ENCODE measurements at regions not wholly inside any gene's neighbourhood (a gene's known extent, or its start where the extent isn't known, plus 50 kb on each side); places are given as distances from the start of the nearest gene placed in this dataset.
"Not testable (repeated sequence)": the region's sequence is repeated elsewhere in the genome, so short reads cannot be mapped to it uniquely, and the experiment has no call there.

DNA sequence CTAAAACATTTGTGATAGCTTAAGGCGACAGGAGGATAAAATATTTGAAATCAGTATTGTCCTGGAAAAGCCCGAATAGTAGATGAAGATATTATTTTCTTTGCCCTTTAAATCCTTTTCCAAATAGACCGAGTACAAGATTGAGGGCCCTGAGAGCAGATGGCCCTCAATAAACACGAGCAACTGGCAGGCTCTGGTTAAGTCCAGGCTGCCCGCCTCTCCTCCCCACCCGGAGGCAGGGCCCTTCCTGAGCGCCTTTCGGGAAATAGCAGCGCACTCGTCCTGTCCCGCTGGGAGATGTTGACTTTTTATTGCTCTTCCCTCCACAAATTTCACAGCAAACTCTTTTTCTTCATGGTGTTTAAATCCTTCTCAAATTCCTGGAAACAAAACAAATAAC lies 50.8 kb upstream of the MAX start:
- DNase-seq = no peak

DNA sequence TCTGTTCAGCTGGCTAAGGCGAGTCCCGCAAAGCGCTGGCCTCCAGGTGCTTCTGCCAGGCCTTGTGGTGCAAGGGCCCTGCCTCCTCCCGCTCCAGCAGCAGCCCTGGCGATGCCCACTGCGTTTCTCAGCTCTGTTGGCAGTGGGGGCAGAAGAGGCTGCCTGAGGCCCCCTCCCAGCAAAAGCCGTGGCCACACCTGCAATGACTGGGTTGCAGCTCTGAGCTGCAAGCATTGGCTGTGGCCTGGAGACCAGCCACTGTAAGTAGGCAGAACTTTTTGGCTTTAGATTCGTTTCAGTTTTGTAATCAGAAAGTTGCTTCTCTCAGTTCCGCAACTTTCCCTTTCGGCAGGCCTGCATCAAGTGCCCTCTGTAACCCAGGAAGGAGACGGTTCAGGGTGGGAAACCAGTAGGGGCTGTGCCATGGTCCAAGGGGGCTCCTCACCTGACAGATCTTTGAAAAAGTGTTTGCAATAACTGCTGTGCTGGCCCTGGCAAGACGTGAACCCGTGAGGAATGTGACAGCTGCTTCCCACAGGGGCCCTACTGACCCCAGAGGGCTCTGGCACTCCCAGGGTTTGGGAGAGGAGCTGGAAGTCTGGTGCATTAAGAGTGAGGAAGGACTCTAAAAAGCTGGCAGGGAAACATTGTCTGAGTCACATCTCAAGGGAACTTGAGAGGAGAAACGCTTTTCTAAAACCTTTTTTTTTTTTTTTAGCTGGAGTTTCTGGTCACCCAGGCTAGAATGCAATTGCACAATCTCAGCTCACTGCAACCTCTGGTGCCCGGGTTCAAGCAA lies 54.5 kb upstream of the MAX start:
- no peak for DNase-seq

DNA sequence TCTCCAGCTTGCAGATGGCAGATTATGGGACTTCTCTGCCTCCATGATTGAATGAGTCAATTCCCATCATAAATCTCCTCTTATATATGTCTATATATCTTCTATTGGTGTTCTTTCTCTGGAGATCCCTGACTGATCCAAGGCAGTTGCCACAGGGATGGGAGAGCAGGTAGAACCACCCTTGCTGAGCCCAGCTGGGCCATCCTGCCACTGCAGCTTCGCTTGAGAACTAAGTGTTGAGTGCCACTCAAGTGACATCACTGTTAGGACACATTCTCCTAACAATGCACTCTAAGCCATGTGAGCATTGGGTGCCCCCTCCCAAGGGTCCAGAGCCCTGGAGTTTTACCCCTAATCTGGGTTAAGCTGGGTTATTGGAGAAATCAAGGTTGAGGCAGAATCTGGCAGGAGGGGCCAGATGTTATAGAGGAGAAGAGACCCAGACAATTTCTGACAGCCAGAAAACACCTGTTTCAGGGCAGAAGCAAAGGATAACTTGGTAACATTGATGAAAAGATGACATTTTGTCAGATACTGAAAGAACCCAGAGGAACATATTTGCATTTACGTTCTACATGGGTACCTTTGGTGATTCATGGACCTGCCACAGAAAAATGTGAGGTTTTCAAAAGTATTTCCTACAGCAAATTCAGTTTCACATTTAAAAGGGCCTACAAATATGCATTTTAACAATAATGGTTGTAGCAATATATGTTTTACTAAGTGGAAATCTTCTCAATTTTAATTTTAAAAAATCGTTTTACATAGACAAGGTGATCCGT lies 57.2 kb upstream of the MAX start:
- DNase-seq = no peak

DNA sequence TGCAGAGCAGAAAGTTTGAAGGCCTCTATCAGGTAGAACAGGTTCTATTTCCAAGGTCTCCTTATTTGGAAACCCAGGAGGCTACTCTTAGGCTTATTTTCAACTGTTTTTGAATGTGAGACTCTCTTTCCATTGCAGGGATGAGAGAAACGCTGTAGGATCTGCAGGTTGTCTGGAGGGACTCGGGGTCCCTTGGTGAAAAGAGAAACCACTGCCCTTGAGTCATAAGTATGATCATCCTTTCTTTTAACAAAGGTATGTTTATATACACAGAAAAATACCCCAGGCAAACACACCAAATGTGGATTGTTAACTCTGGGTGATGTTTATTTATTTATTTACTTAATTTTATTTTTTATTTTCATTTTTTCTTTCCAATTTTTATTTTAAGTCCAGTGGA lies 57.8 kb upstream of the MAX start:
- DNase-seq = no peak

DNA sequence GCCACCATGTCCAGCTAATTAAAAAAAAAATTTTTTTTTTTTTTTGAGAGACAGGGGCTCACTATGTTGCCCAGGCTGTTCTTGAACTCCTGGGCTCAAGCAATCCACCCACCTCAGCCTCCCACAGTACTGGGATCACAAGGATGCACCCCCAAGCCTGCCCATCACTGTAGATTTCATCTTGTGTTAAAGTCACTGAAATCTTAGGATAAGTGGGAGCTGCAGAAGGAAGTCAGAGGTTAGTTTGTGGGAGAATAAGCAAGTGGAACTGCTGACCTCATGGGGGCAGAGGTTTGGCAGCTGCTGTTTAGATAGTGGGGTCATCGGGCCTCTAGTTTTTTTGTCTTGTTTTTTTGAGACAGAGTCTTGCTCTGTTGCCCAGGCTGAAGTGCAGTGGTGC lies 59.7 kb upstream of the MAX start:
- DNase-seq = no peak

DNA sequence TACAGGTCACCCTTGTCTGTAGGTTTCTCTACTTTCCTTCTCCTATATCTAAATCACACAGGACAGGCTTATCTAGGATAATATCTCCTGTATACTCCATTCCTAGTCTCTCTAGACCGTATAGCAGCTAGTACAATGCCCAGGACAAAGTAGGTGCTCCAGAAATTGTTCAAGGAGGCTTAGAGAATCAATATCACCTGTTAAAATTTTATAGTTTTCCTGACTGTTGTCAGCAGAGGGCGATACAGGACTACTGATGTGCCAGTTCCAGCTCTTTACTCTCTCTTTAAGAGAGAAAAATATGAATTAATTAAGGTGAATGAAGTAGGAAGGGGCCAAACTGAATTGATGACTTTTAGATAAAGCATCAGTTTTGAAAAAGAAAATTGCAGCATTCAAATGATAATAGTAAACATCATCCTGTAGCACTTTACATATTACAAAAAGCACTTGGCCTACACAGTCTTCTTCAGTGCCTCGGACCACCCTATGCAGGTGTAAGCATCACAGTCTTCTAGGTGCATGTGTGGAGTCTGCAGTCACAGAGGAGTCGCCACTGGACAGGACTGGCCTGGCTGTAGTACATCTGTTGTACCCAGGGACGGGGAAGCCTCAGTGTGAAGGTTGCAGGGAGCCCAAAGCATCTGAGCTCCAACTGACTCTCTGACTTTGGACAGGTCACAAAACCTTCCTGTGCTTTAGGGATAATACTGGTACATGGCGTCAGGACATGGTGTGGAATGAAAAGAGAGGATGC lies 61.9 kb upstream of the MAX start:
- DNase-seq = peak; percentile 12

DNA sequence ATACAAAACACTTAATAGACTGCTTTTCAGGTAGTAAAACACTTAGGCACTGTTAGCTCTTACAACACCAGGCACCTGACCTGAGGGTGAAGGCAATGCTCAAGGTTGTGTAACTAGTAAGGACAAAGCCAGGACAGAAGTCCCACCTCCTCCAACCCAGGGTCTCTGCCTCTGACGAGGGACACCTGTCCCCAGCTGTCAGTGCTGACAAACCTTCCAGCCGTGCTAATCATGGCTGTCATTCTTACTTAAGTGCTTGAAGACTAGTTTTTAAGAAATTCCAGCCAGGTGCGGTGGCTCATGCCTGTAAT lies 62.5 kb upstream of the MAX start:
- DNase-seq = no peak

DNA sequence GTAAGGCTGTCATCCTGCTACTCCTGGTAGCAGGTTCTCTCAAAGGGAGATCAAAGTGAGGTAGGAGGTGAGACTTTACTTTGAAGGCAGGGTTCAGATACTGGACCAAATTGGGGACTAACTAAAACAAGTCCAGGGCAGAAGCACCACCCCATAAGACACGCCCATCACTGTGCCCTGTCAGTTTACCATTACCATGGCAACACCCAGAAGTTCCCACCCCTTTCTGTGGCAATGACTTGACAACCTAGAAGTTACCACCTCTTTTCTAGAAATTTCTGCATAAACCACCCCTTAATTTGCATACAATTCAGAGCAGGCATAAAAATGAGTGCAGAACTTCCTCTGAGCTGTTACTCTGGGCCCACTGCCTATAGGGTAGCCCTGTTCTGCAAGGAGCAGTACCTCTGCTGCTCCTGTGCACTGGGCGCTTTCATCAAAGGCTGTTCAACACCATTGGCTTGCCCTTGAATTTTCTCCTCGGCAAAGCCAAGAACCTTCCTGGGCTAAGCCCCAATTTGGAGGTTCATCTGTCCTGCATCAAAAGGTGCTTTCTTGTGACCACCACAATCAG lies 64.8 kb upstream of the MAX start:
- no peak for DNase-seq

DNA sequence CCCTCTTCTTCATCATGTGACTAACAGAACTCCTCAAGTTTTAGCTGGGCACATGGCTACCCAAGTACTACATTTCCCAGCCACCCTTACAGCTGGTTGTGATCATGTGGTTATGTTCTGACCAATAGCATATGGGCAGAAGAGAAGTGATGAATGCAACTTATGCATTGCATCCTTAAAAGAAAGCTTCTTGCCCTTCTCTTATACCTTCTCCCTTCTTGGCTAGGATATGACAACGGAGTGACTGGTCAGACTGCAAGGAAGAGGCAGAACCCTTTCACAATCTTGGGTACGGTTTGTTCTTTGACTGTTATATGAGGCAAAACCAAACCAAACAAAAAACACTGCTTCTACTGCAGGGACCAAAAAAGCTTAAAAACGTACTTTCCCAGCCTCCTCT lies 66.5 kb upstream of the MAX start:
- DNase-seq = no peak

DNA sequence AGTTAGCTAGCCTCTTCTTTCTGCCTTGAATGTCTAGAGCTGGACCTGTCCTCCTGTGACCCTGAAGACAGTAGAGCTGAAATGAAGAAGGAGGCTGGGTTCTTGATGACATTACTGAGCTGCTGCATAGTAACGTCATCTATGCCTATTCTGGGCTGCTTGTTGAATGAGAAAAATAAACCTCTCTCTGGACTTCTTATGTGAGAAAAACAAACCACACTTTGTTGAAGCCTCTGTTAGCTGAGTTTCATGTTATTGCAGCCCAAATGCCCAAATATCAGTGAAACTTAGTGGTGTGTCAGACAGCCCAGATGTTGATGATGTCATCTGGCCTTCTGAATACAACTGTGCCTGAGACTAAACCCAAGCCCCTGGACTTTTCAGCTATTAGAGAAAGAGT lies 67.0 kb upstream of the MAX start:
- DNase-seq = no peak

DNA sequence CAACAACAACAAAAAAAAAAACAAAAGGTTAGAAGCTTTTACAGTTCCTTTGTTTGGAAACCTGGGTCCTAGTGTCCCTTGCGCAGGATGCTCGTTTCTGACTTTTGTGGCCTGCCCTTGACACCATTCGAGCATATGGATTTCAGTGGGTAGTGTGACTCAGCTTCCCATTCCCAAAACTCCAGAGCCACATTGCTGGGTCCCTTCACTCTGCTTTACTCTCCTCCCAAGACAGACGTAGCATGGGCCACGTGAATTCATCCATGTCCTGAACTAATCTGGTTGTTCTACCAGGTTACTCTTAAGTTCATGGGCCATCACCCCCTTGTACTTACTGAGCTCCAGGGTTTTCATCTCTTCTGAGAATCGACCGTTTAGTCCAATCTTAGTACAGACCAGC lies 68.0 kb upstream of the MAX start:
- DNase-seq = no peak

DNA sequence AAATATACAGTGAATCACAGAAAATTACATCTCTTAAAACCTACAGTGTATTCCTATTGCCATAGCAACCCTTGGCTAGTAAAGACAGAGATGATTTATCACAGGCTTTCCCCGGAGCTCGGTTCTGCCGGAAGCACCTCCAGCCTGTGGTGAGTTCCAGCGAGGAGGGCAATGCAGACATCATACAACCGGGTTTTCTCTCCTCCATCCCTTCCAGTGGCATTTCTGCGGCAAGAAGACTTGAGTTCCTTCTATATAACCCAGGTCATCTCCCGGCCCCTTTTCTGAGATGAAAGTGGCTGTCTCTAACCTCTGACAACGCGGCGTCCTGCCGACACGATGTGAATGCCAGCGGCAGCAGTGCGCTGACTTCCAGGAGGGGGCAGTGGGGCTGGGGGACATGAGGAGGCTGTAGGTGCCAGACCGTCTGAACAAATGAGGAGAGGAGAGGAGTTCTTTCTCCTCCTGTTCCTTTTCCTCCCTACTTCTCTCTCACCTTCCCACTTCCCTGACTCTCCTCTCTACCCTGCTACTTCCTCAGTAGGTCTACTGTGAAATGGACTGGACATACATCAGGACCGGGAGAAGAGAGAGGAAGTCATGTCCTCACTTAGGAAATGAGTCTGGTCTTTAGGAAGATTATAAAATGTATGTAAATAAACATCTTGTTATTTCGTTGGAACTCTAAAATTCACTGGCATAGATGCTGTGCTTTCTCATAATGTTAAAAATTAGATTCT lies 68.6 kb upstream of the MAX start:
- no peak for DNase-seq

DNA sequence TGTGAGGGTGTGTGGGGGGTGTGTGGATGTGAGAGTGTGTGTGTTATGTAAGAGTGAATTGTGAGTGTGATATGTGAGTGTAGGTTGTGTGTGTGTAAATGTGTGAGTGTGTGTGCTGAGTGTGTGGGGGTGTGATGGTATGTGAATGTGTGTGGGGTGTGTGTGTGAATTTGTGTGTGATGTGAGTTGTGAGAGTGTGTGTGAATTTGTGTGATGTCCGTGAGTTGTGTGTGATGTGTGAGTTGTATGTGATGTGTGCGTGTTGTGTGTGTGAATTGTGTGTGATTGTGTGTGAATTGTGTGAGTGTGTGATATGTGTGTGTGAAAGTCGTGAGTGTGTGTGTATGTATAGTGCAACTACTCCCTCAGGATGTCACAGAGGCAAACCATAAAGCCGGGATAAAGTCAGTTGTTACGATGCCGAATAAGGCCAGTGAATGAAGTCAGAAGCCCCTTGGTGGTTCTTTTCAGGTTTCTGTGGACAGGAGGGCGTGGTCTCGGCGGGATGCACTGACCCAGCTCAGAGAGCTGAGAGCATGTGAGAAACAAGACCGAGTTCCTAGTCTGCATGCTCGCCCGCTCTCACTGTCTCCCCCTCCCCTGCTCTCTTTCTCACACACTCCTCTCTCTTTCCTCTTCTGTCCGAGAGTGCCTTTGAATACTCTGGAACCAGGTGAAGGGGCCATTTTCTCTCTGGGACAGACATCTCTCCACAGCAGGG lies 71.8 kb upstream of the MAX start:
- DNase-seq = no peak

DNA sequence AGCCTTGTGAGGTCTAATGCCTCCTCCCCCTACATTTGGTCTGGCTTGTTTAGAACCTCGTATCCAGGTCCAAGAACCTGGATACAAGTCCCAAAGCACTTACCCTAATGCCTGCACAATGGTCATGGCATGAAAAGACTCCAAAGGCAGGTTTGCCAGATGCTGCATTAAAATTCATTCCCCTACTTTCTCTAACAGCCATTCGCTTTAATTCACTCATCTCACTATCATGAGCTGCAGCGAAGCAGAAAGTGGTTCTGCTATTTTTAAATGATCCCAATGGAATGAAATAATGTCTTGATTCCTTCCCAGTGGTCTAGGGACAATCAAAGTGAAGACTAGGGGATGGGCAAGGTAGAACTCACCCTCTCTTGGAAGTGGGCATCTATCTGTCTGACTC lies 72.5 kb upstream of the MAX start:
- no peak for DNase-seq

DNA sequence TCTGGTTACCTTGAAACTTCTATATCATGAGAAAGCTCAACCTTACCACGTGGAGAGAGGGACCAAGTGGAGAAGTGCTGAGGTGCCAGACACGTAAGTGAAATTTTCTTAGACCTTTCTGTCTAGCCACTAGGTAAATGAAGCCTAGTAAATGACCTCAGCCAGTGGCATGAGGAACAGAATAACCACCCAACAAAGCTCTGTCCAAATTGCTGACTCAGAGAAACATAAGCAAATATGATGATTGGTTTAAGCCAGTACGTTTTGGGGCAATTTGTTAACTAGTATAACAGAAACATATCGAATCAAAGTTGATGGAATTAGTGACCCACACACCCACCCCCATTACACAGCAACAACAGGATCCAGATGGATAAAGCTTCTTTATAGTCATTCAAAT lies 75.2 kb upstream of the MAX start:
- no peak for DNase-seq

DNA sequence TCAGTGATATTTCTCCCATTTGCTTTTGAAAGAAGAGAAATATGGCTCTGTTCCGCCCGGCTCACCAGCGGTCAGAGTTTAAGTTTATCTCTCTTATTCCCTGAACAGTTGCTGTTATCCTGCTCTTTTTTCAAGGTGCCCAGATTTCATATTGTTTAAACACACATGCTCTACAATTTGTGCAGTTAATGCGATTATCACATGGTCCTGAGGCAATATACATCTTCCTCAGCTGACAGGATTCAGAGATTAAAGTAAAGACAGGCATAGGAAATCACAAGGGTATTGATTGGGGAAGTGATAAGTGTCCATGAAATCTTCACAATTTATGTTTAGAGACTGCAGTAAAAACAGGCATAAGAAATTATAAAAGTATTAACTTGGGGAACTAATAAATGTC lies 76.9 kb upstream of the MAX start:
- not testable (repeated sequence) for DNase-seq

DNA sequence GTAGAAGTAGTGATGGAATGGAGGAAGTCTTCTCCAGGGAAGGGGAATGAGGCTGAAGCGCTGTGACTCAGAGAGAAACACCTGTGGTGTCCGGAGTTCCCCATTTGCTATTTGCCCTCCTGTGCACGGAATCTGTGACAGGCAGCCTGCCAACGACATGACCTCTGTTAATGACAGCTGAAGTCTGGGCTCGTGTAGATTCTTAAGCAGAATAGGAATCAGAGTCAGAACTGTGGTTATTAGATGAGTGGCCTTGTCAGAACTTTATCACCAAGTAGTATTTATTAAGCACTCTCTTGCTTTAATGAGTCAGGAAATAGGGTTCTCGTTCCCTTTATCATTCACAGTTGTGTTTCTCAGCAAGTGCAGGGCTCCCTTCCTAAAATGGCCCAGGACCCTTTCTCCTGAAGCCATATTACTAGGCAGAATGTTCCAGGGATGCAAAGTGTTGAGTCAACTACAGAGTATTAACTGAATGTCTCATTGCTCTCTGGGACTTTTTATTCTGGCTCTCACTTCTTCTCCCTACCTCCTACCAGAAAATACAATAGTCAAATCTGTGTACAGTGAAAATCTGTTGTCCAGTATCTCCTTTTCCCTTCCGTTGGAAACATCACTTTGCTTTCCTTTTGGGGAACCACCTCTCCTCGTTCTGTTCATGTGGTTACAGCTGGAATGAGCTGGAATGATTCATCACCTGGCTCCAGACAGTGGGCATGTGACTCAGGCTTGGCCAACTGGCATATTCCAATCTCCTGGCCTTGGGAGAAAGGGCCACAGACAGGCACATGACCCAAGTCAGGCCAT lies 77.8 kb upstream of the MAX start:
- no peak for DNase-seq

DNA sequence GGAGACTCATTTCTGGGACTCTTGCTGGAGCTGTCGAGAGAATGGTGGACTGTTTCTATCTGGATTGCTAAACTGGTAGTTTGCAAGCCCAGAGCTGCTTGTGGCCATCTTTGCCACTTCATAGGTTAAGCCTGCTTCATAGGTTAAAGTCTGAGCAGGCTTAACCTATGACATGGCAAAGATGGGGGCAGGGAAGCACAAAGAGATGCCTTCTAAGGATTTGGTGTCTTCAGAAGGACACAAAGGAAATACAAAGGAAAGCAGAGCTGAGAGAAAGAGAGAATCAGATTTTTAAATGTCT lies 78.4 kb upstream of the MAX start:
- no peak for DNase-seq

DNA sequence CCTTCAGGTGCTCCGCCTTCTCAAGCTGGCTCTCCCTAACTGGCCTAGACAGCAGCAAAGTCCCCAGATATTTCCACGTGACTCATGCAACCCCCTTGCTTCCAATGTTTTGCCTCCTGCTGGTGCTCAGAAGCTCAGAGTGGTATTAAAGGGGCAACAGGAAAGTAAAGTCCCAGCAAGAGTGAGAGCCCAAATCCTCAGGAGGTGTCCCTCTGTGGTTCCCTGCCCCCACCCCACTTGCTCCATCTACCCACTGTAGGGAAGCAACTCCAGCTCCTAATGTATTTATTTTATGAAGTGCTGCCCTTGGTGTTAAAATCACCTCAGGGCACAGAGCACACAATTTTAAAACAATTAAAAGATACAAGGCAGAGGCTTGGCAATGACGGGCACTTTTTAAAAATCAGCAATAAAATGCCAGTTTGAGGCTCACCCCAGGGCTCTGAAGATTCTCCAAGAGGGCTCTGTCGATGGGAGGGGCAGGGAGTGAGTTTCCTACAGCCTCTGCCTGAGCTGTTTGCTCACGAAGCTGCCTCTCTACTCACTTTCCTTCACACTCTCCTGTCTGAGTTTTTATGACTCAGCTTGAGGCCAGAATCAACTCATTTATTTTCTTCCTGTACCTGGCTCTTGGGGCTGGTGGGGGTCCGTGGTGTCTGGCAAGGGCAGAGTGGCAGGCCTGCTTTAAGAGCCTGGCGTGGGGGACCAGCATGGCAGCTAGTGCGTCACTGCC lies 81.9 kb upstream of the MAX start:
- no peak for DNase-seq

DNA sequence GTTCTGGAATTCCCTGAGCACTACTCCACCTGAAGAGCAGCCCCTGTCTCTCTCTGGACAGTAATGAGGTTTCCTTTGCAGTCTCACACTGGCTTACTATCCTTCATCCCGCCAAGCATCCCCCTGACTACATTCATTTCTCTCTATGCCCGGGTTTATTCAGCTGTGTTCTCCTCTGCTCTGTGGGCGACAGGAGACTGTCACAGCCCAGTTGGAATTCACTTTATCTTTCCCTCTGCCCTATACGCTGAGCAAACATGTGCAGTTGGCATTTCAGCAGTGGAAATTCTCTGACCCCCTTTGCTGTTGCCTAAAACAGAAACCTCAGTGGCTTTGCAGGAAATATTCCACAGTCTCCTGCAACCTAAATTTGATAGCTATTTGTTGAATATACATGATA lies 83.5 kb upstream of the MAX start:
- DNase-seq = no peak

DNA sequence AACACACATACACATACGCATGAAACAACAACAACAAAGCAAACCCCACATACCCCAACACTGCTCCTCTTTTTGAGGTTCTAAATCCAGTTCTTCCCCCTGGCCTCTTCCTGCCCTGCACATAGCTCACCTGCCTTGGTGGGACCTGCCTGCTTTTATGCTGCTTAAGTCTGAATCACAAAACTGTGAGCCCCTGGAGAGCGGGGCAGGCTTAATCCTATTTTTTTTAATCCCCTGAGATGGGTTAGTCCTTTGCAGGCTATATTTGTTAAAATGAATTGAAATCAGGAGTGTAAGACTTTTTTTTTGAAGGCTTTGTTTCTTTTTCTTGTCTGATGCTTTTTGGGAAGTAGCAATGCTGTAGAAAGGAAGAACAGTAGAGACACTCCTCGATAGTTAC lies 84.6 kb upstream of the MAX start:
- DNase-seq = no peak

Data from NCI-H2081 treated with DMSO at 0.1 percent for 48 hours (cell line).